Fibroblast of skin of left quadriceps (primary cell): ENCODE measurements at regions not wholly inside any gene's neighbourhood (a gene's known extent, or its start where the extent isn't known, plus 50 kb on each side); places are given as distances from the start of the nearest gene placed in this dataset.
"Not testable (repeated sequence)": the region's sequence is repeated elsewhere in the genome, so short reads cannot be mapped to it uniquely, and the experiment has no call there.

Experiments used
- DNase-seq, 2 experiments: peaks; one replicate each; pipeline ENCODE4 v3.0.0-alpha.2; 2013; ENCODE audit warnings: low read depth in 2 of 2

DNA sequence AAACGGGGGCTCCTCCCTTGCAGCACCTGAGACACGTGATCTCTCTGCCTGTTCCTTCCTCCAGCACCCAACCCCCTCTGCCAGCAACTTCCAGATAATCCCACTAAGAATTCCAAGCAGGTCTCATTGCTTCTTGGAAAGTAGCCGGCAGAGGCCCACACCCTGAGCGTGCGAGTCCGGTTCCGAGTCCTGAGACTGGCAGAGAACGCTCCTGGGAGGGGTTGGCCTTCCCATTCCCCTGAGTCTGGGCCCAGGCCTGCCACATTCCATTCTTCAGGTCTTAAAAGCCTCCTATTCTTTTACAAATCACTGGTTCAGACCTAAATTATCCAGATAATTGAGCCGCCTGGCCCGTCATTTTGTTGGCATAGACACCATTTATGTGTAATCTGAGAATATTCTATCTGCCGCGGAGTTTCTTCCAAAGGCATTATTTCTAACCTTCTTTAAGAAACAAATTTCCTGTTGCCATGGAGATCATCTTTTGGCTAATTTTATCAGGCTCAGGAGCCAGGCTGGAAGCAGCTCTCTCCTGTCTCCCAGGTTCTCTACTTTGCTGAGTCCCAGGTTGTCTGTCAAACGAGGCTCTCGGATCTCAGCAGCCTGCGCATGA lies 165.4 kb downstream of the MYCN start:
- DNase-seq = no peak

DNA sequence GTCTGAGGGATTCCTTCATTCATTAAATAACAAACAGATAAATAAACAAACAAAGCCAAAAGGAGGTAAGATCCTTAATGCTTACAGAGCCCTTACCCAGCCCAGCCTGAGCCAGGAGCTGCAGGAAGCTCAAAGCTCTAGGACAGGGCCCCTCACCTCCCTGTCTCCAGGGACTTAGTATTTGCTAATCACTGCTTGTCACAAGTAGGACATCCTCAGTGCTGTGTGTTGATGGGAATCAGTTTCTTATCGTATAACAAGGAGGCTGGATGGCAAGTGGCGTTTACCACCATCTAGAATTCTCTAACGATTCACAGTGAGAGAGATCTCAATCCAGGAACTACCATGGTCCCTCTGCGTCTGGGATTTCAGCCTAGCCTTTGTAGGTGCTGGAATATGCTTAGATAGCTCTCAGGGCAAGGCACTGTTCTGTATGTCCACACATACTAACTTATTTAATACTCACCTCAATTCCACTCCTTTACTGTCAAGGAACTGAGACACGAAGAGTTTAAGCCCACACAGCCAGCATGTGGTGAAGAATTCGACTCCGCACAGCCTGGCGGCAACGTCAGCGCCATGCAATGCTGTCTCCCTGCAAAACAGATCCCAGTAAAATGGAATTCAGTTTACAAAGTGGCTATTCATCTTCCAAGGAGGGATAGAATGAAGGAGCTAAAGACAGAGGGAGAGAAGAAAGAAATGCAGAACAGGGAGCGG lies 164.8 kb downstream of the MYCN start:
- DNase-seq = no peak

DNA sequence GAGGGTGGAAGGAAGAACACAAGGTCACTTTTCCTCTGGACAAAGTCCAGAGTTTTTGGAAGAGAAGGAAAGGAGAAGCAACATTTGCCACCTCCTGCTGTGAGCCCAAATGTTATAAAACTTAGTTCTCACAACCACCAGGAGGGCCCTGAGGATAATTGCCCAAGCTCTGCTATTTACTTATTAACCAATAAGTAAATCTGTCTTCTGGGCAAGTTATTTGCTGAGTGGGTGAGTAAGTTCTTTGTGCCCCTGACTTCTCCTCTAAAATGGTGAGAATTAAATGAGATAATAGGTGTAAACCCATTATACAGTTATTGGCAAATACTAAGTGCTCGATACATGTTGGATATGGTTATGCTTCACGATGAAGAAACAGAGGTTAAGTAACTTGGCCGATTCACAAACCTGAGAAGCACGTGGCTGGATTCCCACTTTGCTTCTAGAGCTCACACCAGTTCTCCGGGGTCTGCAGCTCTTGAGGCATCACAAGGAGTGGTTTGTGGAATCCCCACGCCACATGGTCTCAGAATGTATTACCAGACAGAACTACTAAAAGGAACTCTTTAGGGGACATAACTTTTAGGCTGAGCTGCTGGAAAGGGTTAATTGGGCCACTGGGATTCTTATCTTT lies 164.1 kb downstream of the MYCN start:
- DNase-seq = no peak

DNA sequence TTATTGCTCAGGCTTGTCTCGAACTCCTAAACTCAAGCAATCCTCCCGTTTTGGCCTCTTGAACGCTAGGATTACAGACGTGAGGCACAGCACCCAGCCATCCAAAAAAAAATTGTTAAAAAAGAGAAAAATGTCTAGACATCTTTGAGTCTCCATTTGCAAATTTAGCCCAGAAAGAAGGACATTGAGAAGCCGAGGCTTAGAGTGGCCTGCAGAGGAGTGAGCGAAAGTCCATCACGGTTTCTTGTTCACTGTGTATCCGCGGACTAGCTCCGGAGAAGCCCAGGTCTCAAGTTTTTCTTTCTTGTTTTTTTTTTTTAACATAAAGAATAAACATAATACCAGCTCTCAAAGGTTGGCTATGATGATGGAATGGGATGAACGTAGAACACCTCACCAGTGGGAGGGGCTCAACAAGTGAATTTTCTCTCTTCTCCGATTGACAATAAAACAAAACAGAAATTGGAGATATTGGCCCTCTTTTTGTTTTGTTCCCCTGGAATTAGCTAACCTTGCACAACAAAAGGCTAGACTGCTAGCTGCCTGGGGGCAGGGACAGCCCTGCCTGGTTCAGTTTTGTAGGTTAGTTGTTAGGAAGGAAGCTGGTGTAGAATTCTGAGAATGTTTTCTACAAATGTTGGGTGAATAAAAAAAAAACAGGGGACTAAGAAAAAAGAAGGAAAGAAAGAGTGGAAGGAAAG lies 163.4 kb downstream of the MYCN start:
- no peak for DNase-seq

DNA sequence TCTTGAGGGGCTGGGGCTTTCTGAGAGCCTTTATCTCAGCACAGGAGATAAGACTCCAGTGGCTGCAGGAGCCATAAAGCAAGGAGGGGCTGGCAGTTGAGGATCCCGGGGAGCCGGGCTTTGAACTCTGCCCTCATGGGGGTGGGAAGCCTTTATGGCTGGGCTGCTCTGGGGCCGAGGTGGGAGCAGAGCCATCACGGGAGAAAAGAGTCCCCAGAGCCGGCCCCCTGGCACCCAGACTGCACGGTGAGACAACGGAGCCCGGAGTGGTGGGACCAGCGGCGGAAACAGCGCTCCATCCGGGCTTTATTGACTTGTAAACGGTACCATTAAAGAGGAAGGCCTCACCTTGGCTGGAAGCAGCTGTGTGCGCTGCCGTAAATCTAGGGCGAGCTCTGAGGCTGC lies 162.6 kb downstream of the MYCN start:
- no peak for DNase-seq

DNA sequence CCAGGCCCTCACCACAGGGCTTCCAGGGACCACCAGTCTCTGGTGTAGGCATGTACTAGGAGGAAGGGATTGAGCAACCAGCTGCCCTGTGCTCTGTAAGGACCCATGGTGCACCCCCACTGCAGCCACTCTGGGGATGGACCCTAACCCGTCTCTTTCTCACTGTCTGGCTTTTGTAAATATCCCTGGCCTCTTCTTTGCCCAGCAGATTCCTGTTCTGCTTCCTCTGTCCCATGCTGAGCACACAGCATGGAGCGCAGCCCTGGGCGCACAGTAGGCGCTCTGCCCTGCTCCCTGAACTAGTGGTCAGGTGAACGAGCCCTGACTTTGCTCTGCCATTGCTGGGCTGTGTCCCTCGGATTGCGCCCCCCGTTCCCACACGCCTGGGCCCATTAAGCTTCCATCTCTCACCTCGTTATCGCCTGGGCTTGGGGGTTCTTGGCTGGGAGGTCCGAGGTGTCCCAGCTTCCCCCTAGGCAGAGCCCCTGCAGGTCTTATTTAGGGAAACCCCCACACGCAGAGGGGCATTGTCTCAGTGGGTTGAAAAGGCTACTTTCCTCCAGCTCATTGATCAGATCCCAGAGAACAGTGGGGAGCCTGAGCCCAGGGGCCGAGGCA lies 162.1 kb downstream of the MYCN start:
- DNase-seq = no peak

DNA sequence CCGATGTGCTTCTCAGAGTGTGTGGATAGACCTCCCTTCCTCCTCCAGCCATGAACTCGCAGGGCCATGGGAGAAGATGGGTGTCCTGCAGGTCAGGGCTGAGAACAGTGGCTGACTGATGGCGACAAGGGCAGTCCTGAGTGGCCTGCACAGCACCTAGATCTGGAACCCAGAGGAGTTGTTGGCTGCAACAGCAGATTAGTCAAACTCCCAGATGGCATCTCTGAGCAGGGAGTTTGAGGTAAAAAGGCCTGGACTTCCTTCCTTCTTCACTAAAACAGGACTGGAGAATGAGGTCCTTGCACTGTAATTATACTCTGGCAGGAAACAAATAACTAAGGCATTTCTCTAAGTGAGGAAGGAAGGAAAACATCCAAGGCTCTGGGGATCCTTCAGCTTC lies 160.8 kb downstream of the MYCN start:
- DNase-seq = no peak

DNA sequence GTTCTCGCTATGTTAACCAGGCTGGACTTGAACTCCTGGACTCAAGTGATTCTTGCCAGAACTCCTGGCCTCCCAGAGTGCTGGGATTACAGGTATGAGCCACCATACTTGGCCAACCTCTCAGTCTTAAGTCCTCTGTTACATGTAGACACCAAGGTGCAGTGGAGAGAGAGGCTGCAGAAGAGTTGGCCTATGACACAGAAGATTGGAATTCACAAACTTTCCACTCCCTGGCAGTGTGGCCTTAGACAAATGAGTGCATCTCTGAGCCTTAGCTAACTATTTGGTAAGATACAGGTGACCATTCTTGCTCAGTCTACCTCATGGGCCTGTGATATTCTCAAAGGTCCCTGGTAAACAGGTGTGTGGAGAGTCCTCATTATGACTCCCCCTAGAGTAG lies 159.7 kb downstream of the MYCN start:
- no peak for DNase-seq

DNA sequence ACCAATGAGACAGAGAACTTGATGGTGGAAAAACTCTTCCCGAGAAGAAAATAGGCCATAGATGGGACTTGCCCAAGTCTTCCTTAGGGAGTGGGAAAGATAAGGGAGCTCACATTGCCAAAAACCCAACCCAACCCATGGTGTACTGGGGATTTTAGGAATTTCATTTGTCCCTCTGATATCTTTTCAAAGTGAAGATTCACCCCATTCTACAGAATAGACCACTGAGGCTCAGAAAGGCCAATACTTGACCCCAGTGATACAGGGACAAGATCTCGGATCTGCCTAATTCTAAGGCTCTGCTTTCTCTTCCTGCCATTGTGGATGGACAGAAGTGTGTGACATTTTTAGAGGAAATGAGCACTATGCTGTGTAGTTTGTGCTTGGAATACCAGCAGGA lies 159.0 kb downstream of the MYCN start:
- no peak for DNase-seq

DNA sequence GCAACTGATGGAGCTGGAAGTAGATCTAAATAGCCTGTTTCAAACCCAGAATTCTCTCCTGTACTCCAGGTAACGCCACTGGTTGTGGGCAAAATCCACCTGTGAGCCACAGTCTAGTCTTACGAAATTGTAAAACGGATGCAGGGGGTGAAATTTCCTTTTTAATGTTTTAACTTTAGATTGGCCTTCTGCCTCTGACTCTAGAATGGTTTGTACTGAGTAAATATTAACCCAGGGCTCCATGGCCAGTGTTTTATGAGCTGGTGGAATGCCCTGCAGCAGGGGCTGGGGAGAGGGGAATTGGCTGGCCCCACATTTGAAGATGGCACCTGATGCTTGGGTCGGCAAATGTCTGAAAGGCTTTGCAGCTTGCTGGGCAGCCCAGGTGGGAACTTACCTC lies 156.6 kb downstream of the MYCN start:
- DNase-seq = no peak

DNA sequence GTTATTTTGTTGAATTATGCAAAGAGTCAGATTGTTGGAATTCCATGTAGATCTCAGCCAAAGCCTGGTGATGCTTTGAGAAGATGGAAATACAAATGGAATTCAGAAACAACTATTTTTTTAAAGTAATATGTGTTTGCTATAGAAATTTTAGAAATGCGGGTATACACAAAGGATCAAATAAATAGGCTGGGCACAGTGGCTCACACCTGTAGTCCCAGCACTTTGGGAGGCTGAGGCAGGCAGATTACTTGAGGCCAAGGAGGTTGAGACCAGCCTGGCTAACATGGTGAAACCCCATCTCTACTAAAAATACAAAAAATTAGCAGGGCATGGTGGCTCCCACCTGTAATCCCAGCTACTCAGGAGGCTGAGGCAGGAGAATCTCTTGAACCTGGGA lies 155.1 kb downstream of the MYCN start:
- not testable (repeated sequence) for DNase-seq

DNA sequence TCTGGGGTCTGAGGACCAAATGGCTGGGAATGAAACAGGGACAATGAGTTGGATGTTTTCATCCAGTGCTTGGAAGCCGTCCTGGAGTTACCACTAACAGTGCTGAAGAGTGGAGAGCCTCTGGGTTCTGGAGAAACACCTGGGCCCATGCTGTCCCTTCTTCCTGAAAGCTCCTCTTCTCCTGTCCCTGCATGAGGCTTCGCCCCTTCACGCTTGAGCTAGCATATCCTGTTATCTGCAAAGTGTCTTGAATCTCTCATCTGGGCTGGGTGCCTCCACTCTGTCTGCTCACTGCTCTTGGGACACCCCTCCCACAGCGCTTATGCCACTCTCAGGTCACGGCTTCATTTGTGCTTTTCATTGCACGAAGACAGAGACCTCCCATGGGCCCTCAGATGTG lies 154.5 kb downstream of the MYCN start:
- no peak for DNase-seq

DNA sequence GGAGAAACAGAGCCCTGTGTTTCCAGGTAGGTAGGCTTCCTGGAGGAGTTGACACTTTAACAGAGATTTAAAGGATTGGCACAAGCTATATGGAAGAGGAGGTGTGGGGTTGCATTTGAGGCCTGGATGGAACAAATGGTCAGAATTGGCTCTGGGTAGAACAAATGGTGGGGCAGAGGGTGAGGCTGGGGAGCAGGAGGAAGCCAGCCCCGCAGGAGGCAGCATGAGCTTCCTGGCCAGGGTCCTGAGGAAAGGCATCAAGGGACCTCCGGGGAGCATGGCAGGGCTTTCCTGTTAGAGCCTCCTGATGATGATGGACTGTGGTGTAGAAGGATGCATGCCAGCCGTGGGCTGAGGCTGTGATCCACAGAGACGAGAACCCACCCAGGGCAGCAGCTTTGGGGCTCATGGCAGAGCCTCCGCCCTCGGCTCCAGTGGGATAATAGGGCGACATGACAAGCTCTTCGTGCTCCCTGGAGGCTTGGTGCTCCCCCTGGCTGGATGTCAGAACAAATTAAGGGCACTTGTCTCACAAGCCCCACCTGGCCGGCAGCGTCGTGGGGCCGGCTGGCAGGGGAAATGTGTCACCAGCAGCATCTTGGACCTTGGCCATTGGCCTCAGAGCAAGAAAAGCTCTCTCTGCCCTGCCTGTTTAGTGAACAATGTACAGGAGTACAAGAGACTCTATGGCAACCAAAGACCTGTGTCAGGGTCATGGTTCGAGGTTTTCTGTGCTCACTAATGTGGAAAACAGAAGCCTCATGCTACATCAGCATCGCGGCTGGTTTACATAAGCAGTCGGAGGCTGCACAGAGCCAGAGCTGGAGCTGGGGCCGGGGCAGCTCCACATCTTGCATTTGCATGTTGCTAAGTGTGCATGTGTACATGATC lies 153.5 kb downstream of the MYCN start:
- DNase-seq = no peak

DNA sequence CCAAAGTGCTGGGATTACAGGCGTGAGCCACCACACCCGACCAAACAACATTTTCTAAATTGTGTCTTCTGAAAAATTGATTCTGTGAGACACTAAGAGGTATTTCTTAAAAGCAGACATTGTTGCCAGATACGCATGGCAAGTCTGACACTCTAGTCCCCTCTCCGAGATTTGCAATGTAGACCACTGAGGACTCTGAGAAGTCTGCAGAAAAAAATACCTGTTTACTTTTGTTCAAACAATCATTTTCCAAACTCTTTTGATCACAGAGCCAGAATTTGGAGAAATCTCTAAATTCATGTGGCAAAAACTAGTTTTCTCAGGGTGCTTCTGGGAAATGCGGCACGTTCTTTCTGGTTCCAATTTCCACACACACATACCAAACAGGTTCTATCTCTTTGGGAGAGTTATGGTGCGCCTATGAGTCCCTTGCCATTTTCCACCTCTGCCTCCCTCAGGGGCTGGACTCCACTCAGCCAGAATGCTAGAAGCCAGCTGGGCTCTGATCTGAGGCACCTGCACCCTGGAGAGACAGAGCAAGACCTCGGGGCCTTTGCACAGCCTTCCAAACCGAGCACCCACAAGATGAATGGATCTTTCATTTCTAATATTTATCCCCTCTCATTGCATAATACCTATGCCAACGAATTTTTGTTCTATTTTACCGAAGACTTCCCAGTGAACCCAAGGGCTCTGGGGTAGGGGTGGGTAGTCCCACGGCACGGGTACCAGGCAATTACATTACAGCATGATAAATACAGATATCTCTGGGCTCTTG lies 152.7 kb downstream of the MYCN start:
- DNase-seq = no peak

DNA sequence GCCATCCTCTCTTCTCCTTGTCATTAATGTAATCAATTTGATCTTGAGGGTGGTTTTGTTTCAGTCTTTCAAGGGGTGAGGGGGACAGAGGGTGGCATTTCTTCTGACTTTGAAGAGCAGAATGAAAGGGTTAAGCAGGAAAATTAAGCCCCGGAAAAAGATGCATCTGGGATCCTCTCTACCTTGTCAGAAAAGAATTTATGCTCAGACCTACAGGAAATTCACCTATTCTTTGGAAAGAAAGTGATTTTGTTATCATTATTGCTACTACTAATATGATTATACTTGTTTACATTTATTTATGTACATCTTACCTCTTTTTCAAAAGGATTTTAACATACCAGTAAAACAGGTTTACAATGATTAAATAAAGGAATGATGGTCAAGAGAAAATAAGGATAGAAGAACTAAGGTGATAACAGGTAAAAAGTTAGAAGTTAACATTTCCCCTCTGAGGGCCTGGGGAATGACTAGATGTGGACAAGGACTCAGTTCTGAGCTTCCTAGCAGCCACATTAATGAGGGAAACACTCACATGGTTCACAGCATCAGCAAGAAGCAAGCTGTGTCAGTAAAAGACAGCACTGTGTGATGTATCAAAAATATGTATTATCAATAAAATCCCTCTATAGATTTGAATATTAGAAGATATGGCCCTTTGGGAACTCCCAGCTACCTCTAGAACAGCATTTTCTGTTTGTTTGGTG lies 151.4 kb downstream of the MYCN start:
- no peak for DNase-seq

DNA sequence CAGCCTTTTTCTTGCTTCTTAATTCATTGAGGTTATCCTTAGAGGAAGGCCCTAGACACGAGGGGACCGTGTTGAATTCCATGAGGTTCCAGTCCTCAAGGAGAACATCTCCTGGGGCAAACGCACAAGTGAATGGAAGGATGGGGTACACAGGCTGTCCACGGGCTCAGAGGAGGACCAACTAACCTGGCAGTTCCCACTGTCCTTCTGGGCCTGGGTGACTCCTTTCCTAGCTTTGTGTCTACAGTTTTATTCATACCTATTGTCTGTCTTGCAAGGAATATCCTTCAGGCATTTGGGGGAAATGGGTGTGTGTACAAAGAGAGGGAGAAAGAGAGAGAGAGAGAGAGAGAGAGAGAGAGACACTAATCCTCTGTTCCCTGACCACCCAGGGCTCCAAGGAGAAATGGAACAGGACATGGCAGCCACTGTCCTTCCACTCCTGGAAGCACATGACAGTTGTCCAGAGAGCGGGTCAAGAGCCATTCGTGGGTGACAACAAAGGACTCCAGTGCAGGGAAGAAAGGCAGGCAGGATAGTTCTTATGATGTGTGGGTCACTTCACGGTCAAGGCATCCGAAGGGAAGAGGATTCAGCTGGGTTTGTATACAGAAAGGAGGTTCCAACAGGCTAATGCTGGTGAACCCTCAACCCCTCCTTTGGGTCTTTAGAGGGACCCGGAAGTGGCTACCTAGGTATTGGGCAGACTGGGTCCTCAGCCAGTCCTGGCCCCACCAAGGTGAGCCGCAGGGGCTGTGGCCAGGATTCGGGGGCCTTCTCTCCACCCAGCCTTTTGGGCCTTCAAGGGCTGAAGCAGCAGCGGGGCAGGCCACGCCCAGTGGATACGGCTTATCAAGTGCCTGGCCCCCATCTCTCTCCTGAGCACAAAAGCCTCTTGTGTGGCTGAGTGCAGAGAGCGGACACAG lies 150.6 kb downstream of the MYCN start:
- no peak for DNase-seq

DNA sequence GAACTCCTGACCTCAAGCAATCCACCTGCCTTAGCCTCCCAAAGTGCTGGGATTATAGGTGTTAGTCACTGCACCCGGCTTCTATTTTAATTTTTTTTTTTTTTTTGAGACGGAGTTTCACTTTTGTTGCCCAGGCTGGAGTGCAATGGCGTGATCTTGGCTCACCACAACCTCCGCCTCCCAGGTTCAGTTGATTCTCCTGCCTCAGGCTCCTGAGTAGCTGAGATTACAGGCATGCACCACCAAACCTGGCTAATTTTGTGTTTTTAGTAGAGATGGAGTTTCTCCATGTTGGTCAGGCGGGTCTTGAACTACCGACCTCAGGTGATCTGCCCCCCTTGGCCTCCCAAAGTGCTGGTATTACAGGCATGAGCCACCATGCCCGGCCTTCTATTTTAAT lies 149.1 kb downstream of the MYCN start:
- not testable (repeated sequence) for DNase-seq

DNA sequence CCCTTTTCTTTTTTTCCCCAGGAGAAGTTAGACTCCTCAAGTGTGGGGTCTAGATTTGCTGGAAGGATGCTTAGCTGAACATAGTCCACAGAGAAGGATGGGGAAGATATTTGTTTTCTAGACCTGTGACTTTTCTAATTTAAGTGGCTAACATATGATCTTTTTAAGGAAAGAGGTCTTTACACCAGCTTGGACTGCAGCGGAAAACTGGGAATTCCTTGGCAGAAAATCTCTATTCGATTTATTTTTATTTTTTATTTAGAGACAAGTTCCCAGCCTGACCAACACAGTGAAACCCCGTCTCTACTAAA lies 148.4 kb downstream of the MYCN start:
- DNase-seq = no peak
